Head of caudate nucleus (tissue), 42 donors: ENCODE measurements at regions not wholly inside any gene's neighbourhood (a gene's known extent, or its start where the extent isn't known, plus 50 kb on each side); places are given as distances from the start of the nearest gene placed in this dataset.

ENCODE experiments used
- DNase-seq, 42 donors: peaks; one replicate each; pipeline versions ENCODE4 v3.0.0 to v3.0.0-alpha.2; 2020 to 2021; ENCODE audit warnings: mixed read lengths in 7 of 42
- intact Hi-C: fragments of 100-400 bp; cut with DNase I; formaldehyde crosslinking; loops from one replicate; pipeline ENCODE4 v1.15.0; 2022

DNA sequence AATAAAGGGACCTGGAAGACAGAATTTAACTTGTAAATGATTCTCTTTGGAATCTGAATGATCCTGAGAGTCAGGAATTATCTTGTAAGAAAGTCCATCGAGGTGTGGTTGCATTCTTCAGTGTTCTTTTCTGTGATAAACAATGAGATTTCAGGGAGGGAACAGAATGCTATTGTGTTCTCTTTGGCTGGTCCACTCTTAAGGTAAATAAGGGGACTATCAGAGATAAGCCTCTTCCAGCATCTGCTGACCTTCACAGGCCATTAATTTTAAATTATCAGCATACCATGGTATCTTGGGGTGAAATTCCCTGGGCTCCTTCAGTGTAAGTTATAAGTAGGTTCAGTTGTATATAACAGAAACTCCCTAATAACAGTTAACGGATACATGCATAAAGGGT lies 107.1 kb upstream of the ARHGAP24 start:
- no peak for DNase-seq
- intact Hi-C loops, result no loop called here

DNA sequence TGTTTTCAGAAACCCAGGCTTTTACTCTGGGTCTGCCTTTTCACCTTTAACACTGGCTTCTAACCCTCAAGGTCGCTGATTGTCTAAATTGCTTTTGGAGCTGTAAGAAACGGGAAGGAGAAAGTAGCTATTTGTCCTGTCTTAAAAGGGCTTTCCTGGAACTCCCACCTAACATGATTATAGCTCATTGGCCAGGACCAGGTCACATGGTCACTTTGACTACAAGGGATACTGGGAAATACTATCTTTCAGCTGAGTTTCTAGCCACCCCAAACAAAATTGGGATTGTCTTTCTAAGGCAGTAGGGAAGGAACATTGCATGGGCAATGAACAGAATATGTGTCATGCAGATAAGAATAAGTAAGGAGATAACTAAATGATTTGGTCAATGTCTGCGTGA lies 106.7 kb upstream of the ARHGAP24 start:
- intact Hi-C loops, result no loop called here

DNA sequence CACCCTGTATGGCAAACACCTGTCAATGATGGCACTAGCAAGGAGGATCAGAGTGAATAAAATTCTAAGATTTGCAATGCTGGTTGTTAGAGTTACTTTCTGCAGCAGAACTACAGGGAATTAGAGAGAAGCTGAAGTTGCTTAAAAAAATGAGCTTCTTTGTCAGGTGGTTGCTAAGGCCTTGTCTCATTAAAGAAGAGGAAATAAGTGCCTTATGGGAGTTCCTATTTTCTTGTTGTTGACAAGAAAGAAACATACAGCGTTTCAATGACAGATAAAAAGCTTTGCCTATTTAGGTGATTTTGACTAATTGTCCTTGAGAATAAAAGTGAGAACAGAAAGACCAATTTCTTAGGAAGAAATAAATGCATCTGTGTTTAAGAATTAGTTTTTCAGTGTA lies 106.0 kb upstream of the ARHGAP24 start:
- intact Hi-C loops, result no loop called here
- no peak for DNase-seq

More for the DNA sequence above, 106.7 kb upstream of the ARHGAP24 start:
- DNase-seq, result no peak

DNA sequence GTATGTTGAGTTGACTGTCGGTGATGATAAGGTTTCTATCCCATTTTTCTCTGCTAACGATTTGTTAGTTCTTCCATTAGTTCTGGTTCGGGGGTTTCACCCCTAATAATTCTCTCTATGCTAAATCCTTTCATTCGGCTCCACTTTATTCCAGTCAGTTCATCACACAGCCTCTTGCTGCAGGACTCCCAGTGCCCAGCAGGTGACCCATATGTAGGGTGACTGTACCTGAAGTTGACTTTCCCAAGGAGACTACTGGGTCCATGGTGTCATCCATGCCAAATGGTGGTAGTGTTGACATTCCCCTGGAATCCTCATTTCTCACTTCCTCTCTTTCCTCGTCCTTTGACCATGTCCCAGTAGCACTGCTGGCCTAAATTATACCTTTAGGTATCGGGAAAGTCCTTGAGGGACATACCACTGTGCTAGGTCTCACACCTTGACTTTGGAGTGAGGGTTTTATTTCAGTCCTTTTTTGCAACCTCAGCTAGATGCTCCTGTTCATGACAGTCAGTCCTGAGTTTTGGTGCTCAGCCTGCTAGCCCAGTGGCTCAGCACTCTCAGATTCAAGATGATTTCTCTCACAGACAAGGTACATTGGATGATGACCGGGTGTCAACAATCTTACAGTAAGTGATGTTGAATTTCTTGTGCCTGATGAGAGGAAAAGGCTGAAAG lies 105.1 kb upstream of the ARHGAP24 start:
- DNase-seq, result no peak
- intact Hi-C loops, result loop anchor here (10.0 kb wide), 2 partner anchors 215 to 375 kb away; no protein-coding TSS in a partner anchor

DNA sequence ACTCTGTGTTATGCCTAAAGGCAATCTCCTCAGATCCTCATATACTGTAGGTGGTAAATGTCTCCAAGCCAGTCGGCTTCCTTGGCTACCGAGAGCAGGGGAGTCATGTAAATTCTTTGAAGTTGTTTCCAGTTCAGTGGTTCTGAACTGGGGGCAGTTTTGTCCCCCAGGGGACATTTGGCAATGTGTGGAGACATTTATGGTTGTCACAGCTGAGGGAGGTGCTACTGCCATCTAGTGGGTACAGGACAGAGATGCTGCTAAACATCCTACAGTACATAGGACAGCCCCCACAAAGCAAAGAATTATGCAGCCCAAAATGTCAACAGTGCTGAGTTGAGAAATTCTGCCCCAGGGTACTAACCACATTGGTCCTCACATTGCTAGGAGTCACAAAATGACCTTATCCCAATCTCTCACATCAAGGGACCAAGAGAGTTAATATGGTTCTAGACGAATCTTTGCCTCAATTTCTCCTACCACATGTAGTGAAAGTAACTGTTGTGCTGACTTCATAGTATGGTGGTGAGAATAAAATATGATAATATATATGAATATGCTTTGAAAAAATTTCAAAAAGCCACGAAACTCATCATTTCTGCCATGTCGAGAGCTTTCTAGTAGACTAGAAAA lies 104.4 kb upstream of the ARHGAP24 start:
- DNase-seq, result peak in 36 of 42 donors; percentile 5 to 74 (median 38)
- intact Hi-C loops, result loop anchor here (10.0 kb wide), 2 partner anchors 216 to 374 kb away; no protein-coding TSS in a partner anchor

DNA sequence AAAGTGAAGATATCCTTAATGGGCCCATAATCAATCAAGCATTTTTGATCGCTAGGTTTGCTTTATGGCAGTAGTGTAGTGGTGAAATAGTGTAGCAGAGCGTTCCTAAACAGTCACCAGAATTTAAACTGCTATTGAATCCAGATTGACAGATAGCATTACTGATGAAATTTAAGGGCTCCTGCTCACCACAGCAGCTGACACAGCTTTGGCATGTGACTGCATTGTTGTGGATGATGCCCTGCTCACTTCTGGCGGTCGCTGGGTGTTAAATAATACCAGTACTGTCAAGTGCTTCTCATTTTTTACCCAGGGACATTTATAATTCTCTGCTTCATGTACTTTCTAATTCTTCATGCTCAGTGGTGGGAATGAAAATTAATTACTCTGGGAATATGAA lies 102.0 kb upstream of the ARHGAP24 start:
- intact Hi-C loops, result loop anchor here (10.0 kb wide), 2 partner anchors 218 to 372 kb away; no protein-coding TSS in a partner anchor

DNA sequence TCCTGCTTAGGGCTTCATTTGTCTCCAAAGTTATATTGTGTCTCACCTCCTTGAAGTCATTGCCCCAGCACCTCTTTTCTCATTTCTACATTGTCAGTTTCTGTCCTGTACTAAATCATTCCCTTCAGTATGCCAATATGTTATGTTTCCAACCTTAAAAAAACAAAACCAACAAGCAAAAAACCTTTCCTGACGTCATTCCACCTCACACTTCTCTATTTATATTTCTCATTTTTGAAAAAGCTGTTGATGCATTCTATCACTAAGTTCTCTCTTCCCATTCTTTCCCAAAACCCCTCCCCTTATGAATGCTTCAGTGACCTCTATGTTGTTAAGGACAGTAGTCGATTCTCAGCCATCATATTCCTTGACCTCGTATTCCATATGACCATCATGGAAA lies 98.7 kb upstream of the ARHGAP24 start:
- intact Hi-C loops, result loop anchor here (10.0 kb wide), 2 partner anchors 221 to 369 kb away; no protein-coding TSS in a partner anchor
- no peak for DNase-seq

More for the DNA sequence above, 102.0 kb upstream of the ARHGAP24 start:
- DNase-seq, result peak in 29 of 42 donors; percentile 2 to 57 (median 26)

DNA sequence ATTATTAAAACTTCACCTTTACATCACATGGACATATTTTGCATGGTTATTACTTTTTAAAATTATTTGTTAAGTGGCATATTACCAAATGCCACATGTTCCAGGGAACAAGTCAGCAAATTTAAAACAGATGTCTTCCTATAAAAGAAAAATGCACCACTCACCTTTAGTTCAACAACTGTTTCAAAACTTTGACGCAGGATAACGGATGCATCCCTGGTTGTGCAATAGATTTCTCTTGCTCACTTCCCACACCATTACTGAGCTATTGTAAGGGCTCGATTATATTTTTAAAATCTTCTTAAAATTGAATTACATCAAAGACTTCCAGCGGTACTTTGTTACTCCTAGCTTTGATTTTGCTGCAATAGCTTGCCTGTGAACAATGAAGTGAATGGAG lies 93.0 kb upstream of the ARHGAP24 start:
- peak in 1 of 42 donors; percentile 35 for DNase-seq
- intact Hi-C loops, result no loop called here

DNA sequence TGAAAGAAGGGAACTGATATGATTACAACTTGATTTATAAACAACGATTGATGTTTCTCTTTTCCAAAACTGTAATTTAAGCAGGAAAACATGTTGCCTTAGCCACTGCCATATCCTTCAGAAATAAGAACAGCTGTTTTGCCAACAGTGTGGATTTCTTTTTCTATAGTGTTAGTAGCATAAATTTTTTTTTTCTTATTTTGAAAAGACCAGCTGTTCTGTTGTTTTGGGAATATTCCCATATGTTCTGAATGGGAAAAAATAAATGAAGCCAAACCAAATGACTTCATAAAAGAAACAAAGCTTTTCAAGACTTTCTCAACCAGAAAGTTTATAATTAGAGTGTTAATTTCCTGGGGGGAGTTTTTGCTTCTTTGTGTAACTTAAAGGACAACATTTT lies 83.9 kb upstream of the ARHGAP24 start:
- intact Hi-C loops, result no loop called here
- DNase-seq, result no peak

DNA sequence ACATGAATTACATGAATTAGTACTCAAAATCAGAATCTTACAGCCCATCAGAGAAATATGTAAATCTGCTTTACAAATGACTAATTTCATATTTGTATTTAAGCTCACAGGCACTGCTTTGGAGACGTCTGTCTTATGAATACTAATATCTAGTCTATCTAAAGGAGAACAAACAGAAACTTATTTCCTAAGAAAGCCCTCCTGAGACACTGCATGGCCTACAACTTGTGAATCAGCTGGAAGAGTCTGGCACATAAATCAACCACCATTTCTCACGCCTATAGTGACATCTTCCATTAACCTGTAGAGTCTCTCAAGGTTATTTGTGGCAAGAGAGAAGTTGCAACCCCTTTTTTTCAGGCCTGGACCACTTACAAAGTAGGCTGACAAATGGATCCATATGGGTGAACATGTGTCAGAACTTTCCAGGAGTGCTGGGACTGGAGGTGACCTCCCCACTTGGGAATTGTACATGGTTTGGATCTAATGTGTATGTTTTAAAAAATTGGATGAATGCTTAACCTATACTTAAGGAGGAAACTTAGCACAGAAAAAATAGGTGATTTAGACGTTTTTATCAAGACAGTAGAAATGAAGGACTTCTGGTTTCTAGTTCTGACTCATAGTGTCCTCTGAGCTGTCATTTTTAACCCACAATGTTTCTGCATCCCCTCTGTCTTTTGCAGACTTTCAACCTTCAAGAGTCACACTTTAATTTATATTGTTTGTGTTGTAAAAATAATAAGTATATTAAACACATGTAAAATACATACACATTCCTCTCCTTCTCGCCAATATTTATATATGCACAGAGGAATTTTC lies 83.2 kb upstream of the ARHGAP24 start:
- intact Hi-C loops, result no loop called here
- DNase-seq, result no peak

DNA sequence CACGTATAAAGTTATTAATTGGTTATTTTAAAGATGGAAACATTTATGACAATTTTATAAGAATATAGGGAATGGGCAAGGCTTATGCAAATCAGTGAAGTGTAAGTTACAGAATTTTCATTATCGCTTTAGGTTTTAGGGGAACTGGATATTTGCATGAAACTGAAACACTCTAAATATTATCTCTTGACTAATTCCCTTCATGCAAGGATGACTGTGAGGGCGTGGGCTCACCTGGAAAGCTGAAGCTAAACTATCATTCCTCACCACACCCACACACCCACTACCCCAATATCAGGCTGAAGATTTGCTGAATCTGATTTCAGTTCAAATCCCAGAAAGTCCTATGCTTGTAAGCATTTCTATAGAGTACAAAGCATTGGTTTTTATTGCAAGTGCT lies 81.7 kb upstream of the ARHGAP24 start:
- intact Hi-C loops, result no loop called here
- DNase-seq, result no peak

DNA sequence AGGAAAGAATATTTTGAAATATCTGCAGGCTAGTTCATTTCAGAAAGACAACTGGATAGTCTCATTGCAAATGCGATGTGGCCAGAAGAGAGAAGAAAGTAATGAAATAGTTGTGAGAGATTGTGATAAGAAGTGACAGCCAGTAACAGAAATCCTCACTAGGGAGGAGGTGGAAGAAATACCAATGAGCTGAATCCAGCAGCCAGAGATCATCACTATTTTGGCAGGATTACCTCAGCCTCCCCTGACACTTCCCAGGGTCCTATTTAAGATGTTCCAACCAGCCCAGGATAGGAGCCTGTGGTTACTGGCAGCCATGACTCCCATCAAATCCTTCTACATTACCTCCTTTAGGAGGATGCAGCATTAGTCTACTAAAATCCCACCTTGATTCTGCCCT lies 76.7 kb upstream of the ARHGAP24 start:
- intact Hi-C loops, result no loop called here
- DNase-seq, result no peak

DNA sequence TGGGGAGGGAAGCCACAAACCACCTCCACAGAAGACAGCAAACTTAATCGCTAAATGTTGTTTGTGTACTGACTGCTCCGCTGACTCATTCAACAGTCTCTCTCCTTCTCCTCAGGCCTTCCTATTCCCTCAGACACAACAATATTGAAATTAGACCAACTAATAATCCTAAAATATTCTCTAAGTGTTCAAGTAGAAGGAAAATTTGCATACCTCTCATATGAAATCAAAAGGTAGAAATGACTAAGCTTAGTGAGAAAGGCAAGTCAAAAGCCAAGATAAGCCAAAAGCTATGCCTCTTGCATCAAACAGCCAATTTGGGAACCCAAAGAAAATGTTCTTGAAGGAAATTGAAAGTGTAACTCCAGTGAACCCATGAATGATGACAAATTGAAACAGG lies 75.7 kb upstream of the ARHGAP24 start:
- no peak for DNase-seq
- intact Hi-C loops, result no loop called here

DNA sequence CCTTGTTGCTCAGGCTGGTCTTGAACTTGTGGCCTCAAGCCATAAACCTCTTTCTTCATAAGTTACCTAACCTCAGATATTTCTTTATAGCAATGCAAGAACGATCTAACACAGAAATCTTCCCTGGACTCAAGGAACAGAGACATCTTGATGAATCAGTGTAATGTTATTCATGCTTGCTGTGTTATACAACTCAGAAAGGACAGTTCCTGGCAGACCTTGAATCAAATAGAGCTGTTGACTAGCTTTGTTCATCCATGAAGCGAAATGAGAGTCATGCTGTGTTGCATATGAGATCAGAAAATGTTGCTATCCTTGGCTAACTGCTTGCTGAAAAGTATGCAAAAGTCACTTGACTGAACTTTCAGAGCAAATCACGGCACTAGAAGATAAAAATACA lies 72.6 kb upstream of the ARHGAP24 start:
- intact Hi-C loops, result no loop called here
- DNase-seq, result no peak

DNA sequence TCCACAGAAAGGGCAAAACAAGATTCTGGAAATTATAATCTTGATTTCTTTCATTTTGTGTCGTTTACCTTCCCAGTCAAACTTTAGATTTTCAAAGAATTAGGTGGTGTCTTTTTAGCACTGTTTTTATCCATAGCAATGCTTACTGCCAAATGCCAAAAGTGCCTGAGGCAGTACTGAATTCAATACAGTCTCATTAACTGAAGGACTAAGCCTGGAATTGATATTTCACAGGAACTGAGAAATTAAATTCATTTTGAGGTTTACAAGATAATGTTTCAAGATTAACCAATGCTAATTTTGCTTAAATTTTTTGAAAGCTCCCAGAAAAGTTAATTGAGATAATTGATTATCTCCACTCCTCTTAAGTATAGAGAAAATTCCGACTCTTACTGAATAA lies 68.8 kb upstream of the ARHGAP24 start:
- DNase-seq, result no peak
- intact Hi-C loops, result no loop called here

DNA sequence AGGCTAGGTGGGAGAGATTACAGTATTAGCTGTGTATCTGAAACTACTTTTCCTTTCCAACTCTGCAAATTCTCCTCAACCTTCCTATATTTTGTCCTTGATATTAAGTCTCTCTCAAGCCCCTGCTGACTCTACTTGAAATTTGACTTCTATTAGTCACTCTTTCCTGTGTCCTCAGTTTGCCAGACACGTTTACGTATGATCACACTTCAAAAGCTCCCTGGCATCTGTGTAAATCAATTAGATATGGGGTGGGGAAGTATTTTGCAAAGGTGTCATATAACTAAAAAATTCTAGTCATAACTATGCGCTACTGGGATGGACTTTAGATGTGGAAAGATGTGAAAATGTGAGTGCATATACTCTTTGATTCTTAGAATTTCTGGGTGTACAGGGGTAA lies 67.4 kb upstream of the ARHGAP24 start:
- intact Hi-C loops, result no loop called here
- DNase-seq, result no peak

DNA sequence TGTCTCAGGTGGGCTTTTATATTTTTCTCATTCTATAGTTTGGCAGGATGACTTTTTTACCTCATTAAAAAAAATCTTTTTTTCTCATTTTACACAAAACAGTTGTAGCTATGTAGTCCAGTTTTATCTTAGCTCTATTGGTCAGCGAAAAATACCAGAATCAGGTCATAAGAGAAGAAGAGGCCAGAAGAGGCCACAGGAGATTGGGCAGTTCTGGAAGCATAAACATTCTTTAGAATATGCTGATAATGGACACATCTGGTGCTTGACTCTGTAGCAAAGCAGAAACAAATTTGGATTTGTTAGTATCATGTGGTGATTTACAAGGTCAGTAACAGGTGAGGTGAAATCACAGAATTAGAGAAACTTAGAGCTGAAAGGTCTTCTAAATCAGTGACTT lies 66.6 kb upstream of the ARHGAP24 start:
- intact Hi-C loops, result no loop called here
- no peak for DNase-seq

DNA sequence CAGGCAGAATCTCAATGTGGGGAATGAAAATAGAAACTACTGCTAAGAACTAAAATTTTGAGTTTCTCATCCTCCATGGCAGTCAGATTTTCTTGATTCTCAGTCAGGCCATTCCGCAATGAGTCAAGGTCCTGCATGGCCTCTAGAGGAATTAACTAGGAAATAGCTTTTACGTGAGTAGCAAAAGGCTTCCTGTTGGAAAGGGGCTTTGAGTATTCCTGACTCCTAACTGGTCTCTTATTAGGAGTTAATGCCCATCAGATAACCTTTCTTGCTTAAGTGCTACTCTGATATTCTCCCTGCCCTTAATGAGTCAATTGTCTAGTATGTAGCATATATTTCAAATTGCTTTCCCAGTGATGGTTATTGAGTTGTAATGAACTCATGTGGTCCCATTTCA lies 65.7 kb upstream of the ARHGAP24 start:
- intact Hi-C loops, result no loop called here
- no peak for DNase-seq

DNA sequence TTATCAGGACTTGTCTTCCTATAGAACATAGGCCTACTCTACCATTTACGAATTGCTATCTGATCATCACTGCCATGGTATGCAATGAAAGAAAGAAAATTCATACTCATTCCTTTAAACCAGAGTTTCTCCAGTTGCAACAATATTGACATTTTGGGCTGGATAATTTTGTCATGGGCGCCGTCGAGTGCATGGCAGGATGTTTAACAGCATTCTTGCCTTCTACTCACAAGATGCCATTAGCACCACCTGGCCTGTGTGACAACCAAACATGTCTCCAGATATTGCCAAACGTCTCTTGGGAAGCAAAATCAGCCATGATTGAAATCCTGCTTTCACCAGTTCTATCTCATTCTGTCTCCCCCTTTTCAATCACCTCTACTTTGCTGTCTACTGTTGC lies 63.6 kb upstream of the ARHGAP24 start:
- no peak for DNase-seq
- intact Hi-C loops, result no loop called here

DNA sequence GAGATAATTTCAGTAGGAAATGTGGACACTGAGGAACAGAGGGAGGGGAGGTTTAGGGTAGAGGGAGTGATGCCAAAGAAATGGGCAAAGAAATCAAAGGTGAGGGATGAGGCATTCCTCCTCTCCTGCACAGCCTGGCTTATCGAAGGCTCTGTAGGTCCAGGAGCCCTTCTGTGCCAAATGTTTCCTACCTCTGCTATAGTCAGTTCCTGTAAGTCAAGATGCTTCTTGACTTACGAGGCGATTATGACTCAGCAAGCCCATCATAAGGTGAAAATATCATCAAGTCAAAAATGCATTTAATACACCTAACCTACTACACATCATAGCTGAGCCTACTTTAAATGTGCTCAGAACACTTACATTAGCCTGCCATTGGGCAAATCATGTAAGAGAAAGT lies 60.0 kb upstream of the ARHGAP24 start:
- no peak for DNase-seq
- intact Hi-C loops, result no loop called here
